ENCODE measurements at regions not wholly inside any gene's neighbourhood (a gene's known extent, or its start where the extent isn't known, plus 50 kb on each side); places are given as distances from the start of the nearest gene placed in this dataset.

- POLR2A ChIA-PET: no interaction called here
- H3K4me1 Mint-ChIP-seq: peaks cover 3% of the 10 kb centered on the region; the same call in 1 of the 2 replicates
- ATAC-seq (no peak), DNase-seq (ENCODE audit: low spot score) (no peak)
- H3K9me3 Mint-ChIP-seq: no peaks in the 10 kb centered on the region; the same call in 1 of the 2 replicates
- no peak overlapping the region for H3K27ac Mint-ChIP-seq
- H3K36me3 Mint-ChIP-seq: no peaks in the 10 kb centered on the region
- H3K4me3 Mint-ChIP-seq: no peak overlapping the region
- TF ChIP-seq, protein P1, sequence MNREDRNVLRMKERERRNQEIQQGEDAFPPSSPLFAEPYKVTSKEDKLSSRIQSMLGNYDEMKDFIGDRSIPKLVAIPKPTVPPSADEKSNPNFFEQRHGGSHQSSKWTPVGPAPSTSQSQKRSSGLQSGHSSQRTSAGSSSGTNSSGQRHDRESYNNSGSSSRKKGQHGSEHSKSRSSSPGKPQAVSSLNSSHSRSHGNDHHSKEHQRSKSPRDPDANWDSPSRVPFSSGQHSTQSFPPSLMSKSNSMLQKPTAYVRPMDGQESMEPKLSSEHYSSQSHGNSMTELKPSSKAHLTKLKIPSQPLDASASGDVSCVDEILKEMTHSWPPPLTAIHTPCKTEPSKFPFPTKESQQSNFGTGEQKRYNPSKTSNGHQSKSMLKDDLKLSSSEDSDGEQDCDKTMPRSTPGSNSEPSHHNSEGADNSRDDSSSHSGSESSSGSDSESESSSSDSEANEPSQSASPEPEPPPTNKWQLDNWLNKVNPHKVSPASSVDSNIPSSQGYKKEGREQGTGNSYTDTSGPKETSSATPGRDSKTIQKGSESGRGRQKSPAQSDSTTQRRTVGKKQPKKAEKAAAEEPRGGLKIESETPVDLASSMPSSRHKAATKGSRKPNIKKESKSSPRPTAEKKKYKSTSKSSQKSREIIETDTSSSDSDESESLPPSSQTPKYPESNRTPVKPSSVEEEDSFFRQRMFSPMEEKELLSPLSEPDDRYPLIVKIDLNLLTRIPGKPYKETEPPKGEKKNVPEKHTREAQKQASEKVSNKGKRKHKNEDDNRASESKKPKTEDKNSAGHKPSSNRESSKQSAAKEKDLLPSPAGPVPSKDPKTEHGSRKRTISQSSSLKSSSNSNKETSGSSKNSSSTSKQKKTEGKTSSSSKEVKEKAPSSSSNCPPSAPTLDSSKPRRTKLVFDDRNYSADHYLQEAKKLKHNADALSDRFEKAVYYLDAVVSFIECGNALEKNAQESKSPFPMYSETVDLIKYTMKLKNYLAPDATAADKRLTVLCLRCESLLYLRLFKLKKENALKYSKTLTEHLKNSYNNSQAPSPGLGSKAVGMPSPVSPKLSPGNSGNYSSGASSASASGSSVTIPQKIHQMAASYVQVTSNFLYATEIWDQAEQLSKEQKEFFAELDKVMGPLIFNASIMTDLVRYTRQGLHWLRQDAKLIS (CRISPR knock-in tag; IDR thresholded peaks at IDR 0.05; ENCODE audit: borderline replicate concordance): no peak
- no peak for TF ChIP-seq GRHL2 (CRISPR knock-in tag; IDR thresholded peaks at IDR 0.05; ENCODE audit: insufficient replicate concordance, severe bottlenecking)
- TF ChIP-seq OVOL2 (CRISPR knock-in tag; IDR thresholded peaks at IDR 0.05; ENCODE audit: borderline replicate concordance): no peak
- TF ChIP-seq JUN (CRISPR knock-in tag; IDR thresholded peaks at IDR 0.05): no peak
- no peak for TF ChIP-seq MLX (CRISPR knock-in tag; IDR thresholded peaks at IDR 0.05)
- TF ChIP-seq, protein P2, sequence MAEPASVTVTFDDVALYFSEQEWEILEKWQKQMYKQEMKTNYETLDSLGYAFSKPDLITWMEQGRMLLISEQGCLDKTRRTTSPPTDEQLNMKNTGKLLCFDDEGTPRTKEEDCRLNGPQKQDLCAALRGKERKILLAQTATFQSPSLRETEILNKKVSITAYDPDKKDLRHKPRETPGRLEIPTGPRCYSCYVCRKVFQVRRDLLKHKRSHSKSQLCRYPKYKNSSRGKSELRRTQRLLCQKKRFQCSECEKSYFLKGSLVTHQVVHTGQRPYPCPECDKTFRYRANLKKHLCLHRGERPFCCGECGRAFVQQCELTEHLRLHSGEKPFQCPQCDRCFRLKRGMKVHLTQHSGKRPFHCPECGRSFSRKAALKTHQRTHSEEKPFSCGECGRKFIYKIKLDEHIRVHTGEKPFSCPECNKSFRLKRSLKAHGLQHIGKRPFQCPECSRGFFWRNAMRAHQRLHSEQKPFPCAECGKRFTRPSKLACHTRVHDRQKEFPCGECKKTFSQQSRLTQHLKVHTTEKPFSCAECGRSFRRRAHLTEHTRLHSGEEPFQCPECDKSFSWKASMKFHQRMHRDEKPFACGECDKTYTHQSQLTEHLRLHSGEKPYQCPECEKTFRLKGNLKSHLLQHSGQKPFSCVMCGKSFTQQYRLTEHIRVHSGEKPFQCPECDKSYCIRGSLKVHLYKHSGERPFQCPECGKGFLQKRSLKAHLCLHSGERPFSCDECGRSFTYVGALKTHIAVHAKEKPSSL (CRISPR knock-in tag; conservative IDR thresholded peaks at IDR 0.05): no peak
- TF ChIP-seq, protein P3, sequence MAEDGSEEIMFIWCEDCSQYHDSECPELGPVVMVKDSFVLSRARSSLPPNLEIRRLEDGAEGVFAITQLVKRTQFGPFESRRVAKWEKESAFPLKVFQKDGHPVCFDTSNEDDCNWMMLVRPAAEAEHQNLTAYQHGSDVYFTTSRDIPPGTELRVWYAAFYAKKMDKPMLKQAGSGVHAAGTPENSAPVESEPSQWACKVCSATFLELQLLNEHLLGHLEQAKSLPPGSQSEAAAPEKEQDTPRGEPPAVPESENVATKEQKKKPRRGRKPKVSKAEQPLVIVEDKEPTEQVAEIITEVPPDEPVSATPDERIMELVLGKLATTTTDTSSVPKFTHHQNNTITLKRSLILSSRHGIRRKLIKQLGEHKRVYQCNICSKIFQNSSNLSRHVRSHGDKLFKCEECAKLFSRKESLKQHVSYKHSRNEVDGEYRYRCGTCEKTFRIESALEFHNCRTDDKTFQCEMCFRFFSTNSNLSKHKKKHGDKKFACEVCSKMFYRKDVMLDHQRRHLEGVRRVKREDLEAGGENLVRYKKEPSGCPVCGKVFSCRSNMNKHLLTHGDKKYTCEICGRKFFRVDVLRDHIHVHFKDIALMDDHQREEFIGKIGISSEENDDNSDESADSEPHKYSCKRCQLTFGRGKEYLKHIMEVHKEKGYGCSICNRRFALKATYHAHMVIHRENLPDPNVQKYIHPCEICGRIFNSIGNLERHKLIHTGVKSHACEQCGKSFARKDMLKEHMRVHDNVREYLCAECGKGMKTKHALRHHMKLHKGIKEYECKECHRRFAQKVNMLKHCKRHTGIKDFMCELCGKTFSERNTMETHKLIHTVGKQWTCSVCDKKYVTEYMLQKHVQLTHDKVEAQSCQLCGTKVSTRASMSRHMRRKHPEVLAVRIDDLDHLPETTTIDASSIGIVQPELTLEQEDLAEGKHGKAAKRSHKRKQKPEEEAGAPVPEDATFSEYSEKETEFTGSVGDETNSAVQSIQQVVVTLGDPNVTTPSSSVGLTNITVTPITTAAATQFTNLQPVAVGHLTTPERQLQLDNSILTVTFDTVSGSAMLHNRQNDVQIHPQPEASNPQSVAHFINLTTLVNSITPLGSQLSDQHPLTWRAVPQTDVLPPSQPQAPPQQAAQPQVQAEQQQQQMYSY (CRISPR knock-in tag; IDR thresholded peaks at IDR 0.05): no peak
- no peak for TF ChIP-seq NFATC4 (CRISPR knock-in tag; IDR thresholded peaks at IDR 0.05)
- no peak for TF ChIP-seq KAT7 (CRISPR knock-in tag; IDR thresholded peaks at IDR 0.05; ENCODE audit: borderline replicate concordance)
- TF ChIP-seq, protein P4, sequence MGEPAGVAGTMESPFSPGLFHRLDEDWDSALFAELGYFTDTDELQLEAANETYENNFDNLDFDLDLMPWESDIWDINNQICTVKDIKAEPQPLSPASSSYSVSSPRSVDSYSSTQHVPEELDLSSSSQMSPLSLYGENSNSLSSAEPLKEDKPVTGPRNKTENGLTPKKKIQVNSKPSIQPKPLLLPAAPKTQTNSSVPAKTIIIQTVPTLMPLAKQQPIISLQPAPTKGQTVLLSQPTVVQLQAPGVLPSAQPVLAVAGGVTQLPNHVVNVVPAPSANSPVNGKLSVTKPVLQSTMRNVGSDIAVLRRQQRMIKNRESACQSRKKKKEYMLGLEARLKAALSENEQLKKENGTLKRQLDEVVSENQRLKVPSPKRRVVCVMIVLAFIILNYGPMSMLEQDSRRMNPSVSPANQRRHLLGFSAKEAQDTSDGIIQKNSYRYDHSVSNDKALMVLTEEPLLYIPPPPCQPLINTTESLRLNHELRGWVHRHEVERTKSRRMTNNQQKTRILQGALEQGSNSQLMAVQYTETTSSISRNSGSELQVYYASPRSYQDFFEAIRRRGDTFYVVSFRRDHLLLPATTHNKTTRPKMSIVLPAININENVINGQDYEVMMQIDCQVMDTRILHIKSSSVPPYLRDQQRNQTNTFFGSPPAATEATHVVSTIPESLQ (CRISPR knock-in tag; IDR thresholded peaks at IDR 0.05): no peak
- no peak for TF ChIP-seq SMAD4 (CRISPR knock-in tag; IDR thresholded peaks at IDR 0.05)
- TF ChIP-seq ZBTB21 (CRISPR knock-in tag; IDR thresholded peaks at IDR 0.05; ENCODE audit: borderline replicate concordance): no peak
- TF ChIP-seq TP53 (CRISPR knock-in tag; IDR thresholded peaks at IDR 0.05): no peak
- TF ChIP-seq FOXP4 (CRISPR knock-in tag; IDR thresholded peaks at IDR 0.05): no peak
- no peak for TF ChIP-seq ETV6 (CRISPR knock-in tag; IDR thresholded peaks at IDR 0.05)
- no peaks in the 10 kb centered on the region for H3K27me3 Mint-ChIP-seq (ENCODE audit: low read depth)
- CTCF ChIA-PET: no interaction called here
These were observed 157.9 kb downstream of the OGFRL1 start for GRCh38 chr6:71446470-71446869.
